ENCODE measurements at regions not wholly inside any gene's neighbourhood (a gene's known extent, or its start where the extent isn't known, plus 50 kb on each side); places are given as distances from the start of the nearest gene placed in this dataset.

GRCh38 chr5:104751969-104752368, 1189.4 kb upstream of the NUDT12 start:
- ChIA-PET CTCF (no interaction called here), POLR2A (no interaction called here)
- Histone ChIP-seq H3K4me2 (replicated peaks; ENCODE audit: low read depth, low read length, poor library complexity, severe bottlenecking) (no peak overlapping the region), H3K4me3 (ENCODE audit: control extremely low read depth in 1 of 5, extremely low read depth in 1 of 5, insufficient read depth in 1 of 5, low read depth in 2 of 5, low read length in 4 of 5) (no peak overlapping the region), H3K27ac (ENCODE audit: low read length in 2 of 2) (no peak overlapping the region), H4K20me1 (ENCODE audit: control insufficient read depth, insufficient read depth, low read length, poor library complexity, severe bottlenecking) (no peaks in the 10 kb centered on the region), H3K9ac (ENCODE audit: low read length) (no peak overlapping the region), H3K36me3 (replicated peaks in 1 of 2; ENCODE audit: control extremely low read depth in 1 of 2, control insufficient read depth in 1 of 2, extremely low read depth in 1 of 2, insufficient read depth in 2 of 2, low read length in 1 of 2) (no peaks in the 10 kb centered on the region), H3K9me3 (ENCODE audit: control extremely low read depth in 1 of 3, control insufficient read depth in 2 of 3, insufficient read depth in 1 of 3, low read length in 2 of 3) (peaks cover 0 to 4% (median 1%) of the 10 kb centered on the region in 3 donors), H3K27me3 (replicated peaks in 1 of 4; ENCODE audit: control extremely low read depth in 1 of 4, control insufficient read depth in 3 of 4, insufficient read depth in 4 of 4, low read length in 3 of 4) (no peaks in the 10 kb centered on the region), H3K4me1 (ENCODE audit: control insufficient read depth in 2 of 2, insufficient read depth in 2 of 2, low read length in 2 of 2) (no peaks in the 10 kb centered on the region), H3K79me2 (ENCODE audit: control insufficient read depth, insufficient read depth, low read length) (no peaks in the 10 kb centered on the region), H2AFZ (ENCODE audit: insufficient read depth, low read depth, low read length, poor library complexity, severe bottlenecking) (no peak overlapping the region)
- TF ChIP-seq EZH2 (IDR thresholded peaks at IDR 0.05; ENCODE audit: borderline replicate concordance, insufficient read depth, low read depth, low read length, poor library complexity, severe bottlenecking) = no peak
- TF ChIP-seq, protein P1, sequence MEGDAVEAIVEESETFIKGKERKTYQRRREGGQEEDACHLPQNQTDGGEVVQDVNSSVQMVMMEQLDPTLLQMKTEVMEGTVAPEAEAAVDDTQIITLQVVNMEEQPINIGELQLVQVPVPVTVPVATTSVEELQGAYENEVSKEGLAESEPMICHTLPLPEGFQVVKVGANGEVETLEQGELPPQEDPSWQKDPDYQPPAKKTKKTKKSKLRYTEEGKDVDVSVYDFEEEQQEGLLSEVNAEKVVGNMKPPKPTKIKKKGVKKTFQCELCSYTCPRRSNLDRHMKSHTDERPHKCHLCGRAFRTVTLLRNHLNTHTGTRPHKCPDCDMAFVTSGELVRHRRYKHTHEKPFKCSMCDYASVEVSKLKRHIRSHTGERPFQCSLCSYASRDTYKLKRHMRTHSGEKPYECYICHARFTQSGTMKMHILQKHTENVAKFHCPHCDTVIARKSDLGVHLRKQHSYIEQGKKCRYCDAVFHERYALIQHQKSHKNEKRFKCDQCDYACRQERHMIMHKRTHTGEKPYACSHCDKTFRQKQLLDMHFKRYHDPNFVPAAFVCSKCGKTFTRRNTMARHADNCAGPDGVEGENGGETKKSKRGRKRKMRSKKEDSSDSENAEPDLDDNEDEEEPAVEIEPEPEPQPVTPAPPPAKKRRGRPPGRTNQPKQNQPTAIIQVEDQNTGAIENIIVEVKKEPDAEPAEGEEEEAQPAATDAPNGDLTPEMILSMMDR (IDR thresholded peaks at IDR 0.05) = no peak
- no peaks in the 10 kb centered on the region for H3K9me3 Mint-ChIP-seq (ENCODE audit: insufficient read depth)
- WGBS (ENCODE audit: insufficient coverage) = no CpG with 5 or more reads among the region's 1 CpG
- DNase-seq (no peak), ATAC-seq (ENCODE audit: low read depth) (no peak)
- no peaks in the 10 kb centered on the region for H3K4me1 Mint-ChIP-seq
- no peak overlapping the region for H3K4me3 Mint-ChIP-seq
- no peak overlapping the region for H3K27ac Mint-ChIP-seq
- H3K27me3 Mint-ChIP-seq = no peaks in the 10 kb centered on the region
- intact Hi-C loops (cut with micrococcal nuclease) = no loop called here

- Mint-ChIP-seq H3K4me1 (no peaks in the 10 kb centered on the region), H3K9me3 (ENCODE audit: insufficient read depth) (peaks cover 5% of the 10 kb centered on the region), H3K4me3 (no peak overlapping the region), H3K27me3 (no peaks in the 10 kb centered on the region), H3K27ac (no peak overlapping the region)
- no peak overlapping the region for H3K4me2 ChIP-seq (replicated peaks; ENCODE audit: low read depth, low read length, poor library complexity, severe bottlenecking)
- 83% methylated on average over 1 of the region's 3 CpGs for WGBS (ENCODE audit: insufficient coverage)
- DNase-seq (no peak), ATAC-seq (ENCODE audit: low read depth) (no peak)
- no peaks in the 10 kb centered on the region for H3K27me3 ChIP-seq (replicated peaks in 1 of 4; ENCODE audit: control extremely low read depth in 1 of 4, control insufficient read depth in 3 of 4, insufficient read depth in 4 of 4, low read length in 3 of 4)
- CTCF ChIA-PET = no interaction called here
- intact Hi-C loops (cut with micrococcal nuclease) = no loop called here
- TF ChIP-seq EZH2 (IDR thresholded peaks at IDR 0.05; ENCODE audit: borderline replicate concordance, insufficient read depth, low read depth, low read length, poor library complexity, severe bottlenecking) = no peak
- TF ChIP-seq, protein P1 (IDR thresholded peaks at IDR 0.05) = no peak
- H3K36me3 ChIP-seq (replicated peaks in 1 of 2; ENCODE audit: control extremely low read depth in 1 of 2, control insufficient read depth in 1 of 2, extremely low read depth in 1 of 2, insufficient read depth in 2 of 2, low read length in 1 of 2) = no peaks in the 10 kb centered on the region
- H4K20me1 ChIP-seq (ENCODE audit: control insufficient read depth, insufficient read depth, low read length, poor library complexity, severe bottlenecking) = no peaks in the 10 kb centered on the region
- POLR2A ChIA-PET = no interaction called here
- no peak overlapping the region for H3K27ac ChIP-seq (ENCODE audit: low read length in 2 of 2)
- no peak overlapping the region for H3K4me3 ChIP-seq (ENCODE audit: control extremely low read depth in 1 of 5, extremely low read depth in 1 of 5, insufficient read depth in 1 of 5, low read depth in 2 of 5, low read length in 4 of 5)
- H3K4me1 ChIP-seq (ENCODE audit: control insufficient read depth in 2 of 2, insufficient read depth in 2 of 2, low read length in 2 of 2) = no peaks in the 10 kb centered on the region
- H3K79me2 ChIP-seq (ENCODE audit: control insufficient read depth, insufficient read depth, low read length) = no peaks in the 10 kb centered on the region
- H2AFZ ChIP-seq (ENCODE audit: insufficient read depth, low read depth, low read length, poor library complexity, severe bottlenecking) = no peak overlapping the region
- H3K9me3 ChIP-seq (ENCODE audit: control extremely low read depth in 1 of 3, control insufficient read depth in 2 of 3, insufficient read depth in 1 of 3, low read length in 2 of 3) = peaks cover 0 to 1% (median 0%) of the 10 kb centered on the region in 3 donors
- H3K9ac ChIP-seq (ENCODE audit: low read length) = no peak overlapping the region
Observed at GRCh38 chr5:104739905-104740304, 1177.3 kb upstream of the NUDT12 start.
